ENCODE measurements at regions not wholly inside any gene's neighbourhood (a gene's known extent, or its start where the extent isn't known, plus 50 kb on each side); places are given as distances from the start of the nearest gene placed in this dataset.

- TF ChIP-seq, protein P1, sequence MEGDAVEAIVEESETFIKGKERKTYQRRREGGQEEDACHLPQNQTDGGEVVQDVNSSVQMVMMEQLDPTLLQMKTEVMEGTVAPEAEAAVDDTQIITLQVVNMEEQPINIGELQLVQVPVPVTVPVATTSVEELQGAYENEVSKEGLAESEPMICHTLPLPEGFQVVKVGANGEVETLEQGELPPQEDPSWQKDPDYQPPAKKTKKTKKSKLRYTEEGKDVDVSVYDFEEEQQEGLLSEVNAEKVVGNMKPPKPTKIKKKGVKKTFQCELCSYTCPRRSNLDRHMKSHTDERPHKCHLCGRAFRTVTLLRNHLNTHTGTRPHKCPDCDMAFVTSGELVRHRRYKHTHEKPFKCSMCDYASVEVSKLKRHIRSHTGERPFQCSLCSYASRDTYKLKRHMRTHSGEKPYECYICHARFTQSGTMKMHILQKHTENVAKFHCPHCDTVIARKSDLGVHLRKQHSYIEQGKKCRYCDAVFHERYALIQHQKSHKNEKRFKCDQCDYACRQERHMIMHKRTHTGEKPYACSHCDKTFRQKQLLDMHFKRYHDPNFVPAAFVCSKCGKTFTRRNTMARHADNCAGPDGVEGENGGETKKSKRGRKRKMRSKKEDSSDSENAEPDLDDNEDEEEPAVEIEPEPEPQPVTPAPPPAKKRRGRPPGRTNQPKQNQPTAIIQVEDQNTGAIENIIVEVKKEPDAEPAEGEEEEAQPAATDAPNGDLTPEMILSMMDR (IDR thresholded peaks at IDR 0.05; ENCODE audit: low read length): no peak
- TF ChIP-seq EZH2 (IDR thresholded peaks at IDR 0.05; ENCODE audit: borderline replicate concordance, low read length): no peak
Observed at GRCh38 chr6:121951123-121951522, 448.3 kb upstream of the HSF2 start.

Measured in OCI-LY1 (cell line).